Hepatocyte (in vitro differentiated cells): ENCODE measurements at regions not wholly inside any gene's neighbourhood (a gene's known extent, or its start where the extent isn't known, plus 50 kb on each side); places are given as distances from the start of the nearest gene placed in this dataset.

Experiments
- DNase-seq: peaks from one replicate; pipeline ENCODE4 v3.0.0-alpha.2; 2016; ENCODE audit warnings: low spot score
- H2AFZ ChIP-seq: fragments of 200-600 bp; sonication (generic); 2 replicates; pipeline ENCODE4 v1.6.0; 2016; ENCODE audit warnings: antibody characterized with exemption, mild to moderate bottlenecking
- H3K27ac ChIP-seq: fragments of 200-600 bp; sonication (generic); 2 replicates; pipeline ENCODE4 v1.5.1; 2016; ENCODE audit warnings: mild to moderate bottlenecking
- H3K27me3 ChIP-seq: fragments of 200-600 bp; sonication (generic); 2 replicates; pipeline ENCODE4 v1.6.1; 2016
- H3K36me3 ChIP-seq: fragments of 200-600 bp; sonication (generic); replicated peaks from 2 replicates; pipeline ENCODE4 v1.5.1; 2016; ENCODE audit warnings: low read depth; ENCODE audit not compliant: insufficient read depth
- H3K4me1 ChIP-seq: fragments of 200-600 bp; sonication (generic); 2 replicates; pipeline ENCODE4 v1.5.1; 2016; ENCODE audit warnings: mild to moderate bottlenecking, moderate library complexity; ENCODE audit not compliant: insufficient read depth
- H3K4me2 ChIP-seq: fragments of 200-600 bp; sonication (generic); 2 replicates; pipeline ENCODE4 v1.6.0; 2016
- H3K4me3 ChIP-seq: fragments of 200-600 bp; sonication (generic); 2 replicates; pipeline ENCODE4 v1.5.1; 2016; ENCODE audit warnings: mild to moderate bottlenecking
- H3K79me2 ChIP-seq: fragments of 200-600 bp; sonication (generic); 2 replicates; pipeline ENCODE4 v1.6.0; 2017; ENCODE audit warnings: mild to moderate bottlenecking
- H3K9me2 ChIP-seq: fragments of 200-600 bp; sonication (generic); replicated peaks from 2 replicates; pipeline ENCODE4 v1.6.0; 2017; ENCODE audit warnings: mild to moderate bottlenecking; ENCODE audit not compliant: insufficient read depth
- H3K9me3 ChIP-seq: fragments of 200-600 bp; sonication (generic); 2 replicates; pipeline ENCODE4 v1.5.1; 2016; ENCODE audit warnings: low read depth, mild to moderate bottlenecking
- H4K20me1 ChIP-seq: fragments of 200-600 bp; sonication (generic); 2 replicates; pipeline ENCODE4 v1.6.0; 2016; ENCODE audit warnings: mild to moderate bottlenecking; ENCODE audit not compliant: insufficient read depth, poor library complexity, severe bottlenecking
- CTCF ChIP-seq: fragments of 200-600 bp; sonication (generic); IDR thresholded peaks from 2 replicates; pipeline ENCODE4 v1.5.1; 2016; ENCODE audit warnings: antibody characterized with exemption, mild to moderate bottlenecking; ENCODE audit not compliant: poor library complexity
- EZH2 ChIP-seq: fragments of 200-600 bp; sonication (generic); IDR thresholded peaks from 2 replicates; pipeline ENCODE4 v1.6.1; 2016; ENCODE audit warnings: antibody characterized with exemption, mild to moderate bottlenecking, borderline replicate concordance
- EZH2phosphoT487 ChIP-seq: fragments of 200-600 bp; sonication (generic); IDR thresholded peaks from one replicate; pipeline ENCODE4 v1.6.1; 2018; ENCODE audit warnings: antibody characterized with exemption, mild to moderate bottlenecking, low read depth, moderate library complexity; ENCODE audit not compliant: unreplicated experiment, severe bottlenecking
- WGBS: methylation state at CpG from one replicate; pipeline ENCODE4 v1.1.6; 2016; ENCODE audit warnings: low lambda C conversion rate; ENCODE audit errors: missing lambda C conversion rate; 5-methylcytosine and 5-hydroxymethylcytosine counted together

- Histone ChIP-seq H3K27me3 (no peaks in the 10 kb centered on the region), H3K4me3 (no peak overlapping the region), H3K4me1 (no peaks in the 10 kb centered on the region), H3K27ac (no peak overlapping the region), H3K79me2 (no peaks in the 10 kb centered on the region), H3K9me2 (no peaks in the 10 kb centered on the region), H4K20me1 (no peaks in the 10 kb centered on the region), H3K9me3 (peaks cover 4% of the 10 kb centered on the region), H3K4me2 (no peak overlapping the region), H2AFZ (no peak overlapping the region), H3K36me3 (no peaks in the 10 kb centered on the region)
- WGBS = 95% methylated on average over 2 of the region's 2 CpGs
- no peak for TF ChIP-seq EZH2phosphoT487
- TF ChIP-seq EZH2 = no peak
- TF ChIP-seq CTCF = no peak
- DNase-seq = no peak
Observed at GRCh38 chr2:59399126-59399525, 1154.3 kb downstream of the BCL11A start.

GRCh38 chr2:59398081-59398480, 1155.4 kb downstream of the BCL11A start:
- no peak overlapping the region for H3K27ac ChIP-seq
- no peaks in the 10 kb centered on the region for H3K9me2 ChIP-seq

GRCh38 chr2:59395119-59395518, 1154.0 kb upstream of the FANCL start:
- no peaks in the 10 kb centered on the region for H4K20me1 ChIP-seq
- TF ChIP-seq EZH2 = no peak
- no peak for TF ChIP-seq EZH2phosphoT487
- TF ChIP-seq CTCF = no peak
- H3K4me1 ChIP-seq = no peaks in the 10 kb centered on the region
- H3K4me3 ChIP-seq = no peak overlapping the region
- no peak overlapping the region for H3K27ac ChIP-seq
- H3K9me2 ChIP-seq = no peaks in the 10 kb centered on the region
- no peaks in the 10 kb centered on the region for H3K36me3 ChIP-seq
- no peaks in the 10 kb centered on the region for H3K79me2 ChIP-seq
- WGBS = 96% methylated on average over 4 of the region's 4 CpGs
- no peak overlapping the region for H2AFZ ChIP-seq
- no peak for DNase-seq
- H3K9me3 ChIP-seq = no peaks in the 10 kb centered on the region
- H3K27me3 ChIP-seq = no peaks in the 10 kb centered on the region
- H3K4me2 ChIP-seq = no peak overlapping the region

More at GRCh38 chr2:59398081-59398480, 1155.4 kb downstream of the BCL11A start:
- Histone ChIP-seq H3K4me1 (no peaks in the 10 kb centered on the region), H3K27me3 (no peaks in the 10 kb centered on the region), H3K79me2 (no peaks in the 10 kb centered on the region), H3K4me3 (no peak overlapping the region), H3K9me3 (peaks cover 4% of the 10 kb centered on the region), H4K20me1 (no peaks in the 10 kb centered on the region), H2AFZ (no peak overlapping the region), H3K36me3 (no peaks in the 10 kb centered on the region), H3K4me2 (no peak overlapping the region)
- TF ChIP-seq EZH2 = no peak
- TF ChIP-seq EZH2phosphoT487 = no peak
- TF ChIP-seq CTCF = no peak
- no peak for DNase-seq

- Histone ChIP-seq H3K9me3 (no peaks in the 10 kb centered on the region), H4K20me1 (no peaks in the 10 kb centered on the region), H3K4me2 (no peak overlapping the region), H3K36me3 (no peaks in the 10 kb centered on the region), H3K9me2 (no peaks in the 10 kb centered on the region), H3K4me3 (no peak overlapping the region), H2AFZ (no peak overlapping the region), H3K4me1 (no peaks in the 10 kb centered on the region), H3K79me2 (no peaks in the 10 kb centered on the region), H3K27me3 (no peaks in the 10 kb centered on the region), H3K27ac (no peak overlapping the region)
- WGBS = 98% methylated on average over 2 of the region's 2 CpGs
- DNase-seq = no peak
- no peak for TF ChIP-seq EZH2
- TF ChIP-seq CTCF = no peak
- no peak for TF ChIP-seq EZH2phosphoT487
Observed at GRCh38 chr2:59391896-59392295, 1150.8 kb upstream of the FANCL start.
